Urinary bladder (tissue), 3 donors: ENCODE measurements at regions not wholly inside any gene's neighbourhood (a gene's known extent, or its start where the extent isn't known, plus 50 kb on each side); places are given as distances from the start of the nearest gene placed in this dataset.

Experiments
- DNase-seq: peaks from one replicate; pipeline ENCODE4 v3.0.0-alpha.2; 2015; ENCODE audit errors: extremely low spot score
- H3K27ac ChIP-seq: one replicate; pipeline ENCODE4 v1.5.1; 2013; ENCODE audit warnings: low read depth, mild to moderate bottlenecking, moderate library complexity
- H3K36me3 ChIP-seq: one replicate; pipeline ENCODE4 v1.6.1; 2013; ENCODE audit warnings: mild to moderate bottlenecking, moderate library complexity; ENCODE audit not compliant: insufficient read depth
- H3K4me1 ChIP-seq: one replicate; pipeline ENCODE4 v1.6.1; 2013; ENCODE audit warnings: mild to moderate bottlenecking, moderate library complexity; ENCODE audit not compliant: insufficient read depth
- H3K4me3 ChIP-seq: one replicate; pipeline ENCODE4 v1.5.1; 2013; ENCODE audit warnings: low read depth, low read length
- WGBS: extraction: QIAGEN DNeasy Blood & Tissue Kit; methylation state at CpG from one replicate; pipeline ENCODE4 v1.1.7; 2013; 5-methylcytosine and 5-hydroxymethylcytosine counted together
- donor health status: healthy with polysubstance abuse.
- donor health status: healthy.

GRCh38 chr3:3288255-3288654 lies 108.8 kb upstream of the CRBN start:
- no peak for DNase-seq
- H3K4me3 ChIP-seq: no peak overlapping the region
- H3K27ac ChIP-seq: no peak overlapping the region
- H3K36me3 ChIP-seq: no peaks in the 10 kb centered on the region
- no peaks in the 10 kb centered on the region for H3K4me1 ChIP-seq

- no peak for DNase-seq
- H3K4me1 ChIP-seq: no peaks in the 10 kb centered on the region
- 42% methylated on average over 2 of the region's 2 CpGs for WGBS
- no peak overlapping the region for H3K27ac ChIP-seq
- no peak overlapping the region for H3K4me3 ChIP-seq
- no peaks in the 10 kb centered on the region for H3K36me3 ChIP-seq
These were observed 106.5 kb upstream of the CRBN start for GRCh38 chr3:3286014-3286413.

- DNase-seq: no peak
- H3K4me1 ChIP-seq: no peaks in the 10 kb centered on the region
- no peak overlapping the region for H3K4me3 ChIP-seq
- no peak overlapping the region for H3K27ac ChIP-seq
- no peaks in the 10 kb centered on the region for H3K36me3 ChIP-seq
- 63% methylated on average over 2 of the region's 2 CpGs for WGBS
These were observed 101.5 kb upstream of the CRBN start for GRCh38 chr3:3281024-3281423.

GRCh38 chr3:3280396-3280795 lies 100.9 kb upstream of the CRBN start:
- DNase-seq: no peak
- no peak overlapping the region for H3K4me3 ChIP-seq
- 58% methylated on average over 1 of the region's 1 CpG for WGBS
- no peak overlapping the region for H3K27ac ChIP-seq
- H3K36me3 ChIP-seq: no peaks in the 10 kb centered on the region
- H3K4me1 ChIP-seq: no peaks in the 10 kb centered on the region

GRCh38 chr3:3278073-3278472 lies 98.6 kb upstream of the CRBN start:
- DNase-seq: no peak
- no peak overlapping the region for H3K27ac ChIP-seq
- H3K4me1 ChIP-seq: no peaks in the 10 kb centered on the region
- 42% methylated on average over 1 of the region's 1 CpG for WGBS
- H3K36me3 ChIP-seq: no peaks in the 10 kb centered on the region
- H3K4me3 ChIP-seq: no peak overlapping the region

- Histone ChIP-seq H3K27ac (no peak overlapping the region), H3K4me1 (no peaks in the 10 kb centered on the region), H3K36me3 (no peaks in the 10 kb centered on the region), H3K4me3 (no peak overlapping the region)
- WGBS: 77% methylated on average over 2 of the region's 2 CpGs
- DNase-seq: no peak
These were observed 97.1 kb upstream of the CRBN start for GRCh38 chr3:3276630-3277029.

GRCh38 chr3:3264796-3265195 lies 85.3 kb upstream of the CRBN start:
- Histone ChIP-seq H3K4me3 (no peak overlapping the region), H3K27ac (no peak overlapping the region), H3K36me3 (peaks cover 3% of the 10 kb centered on the region), H3K4me1 (no peaks in the 10 kb centered on the region)
- DNase-seq: no peak
- 70% methylated on average over 3 of the region's 3 CpGs for WGBS

GRCh38 chr3:3260870-3261269 lies 81.4 kb upstream of the CRBN start:
- no peak for DNase-seq
- Histone ChIP-seq H3K4me3 (no peak overlapping the region), H3K4me1 (no peaks in the 10 kb centered on the region), H3K36me3 (peaks cover 3% of the 10 kb centered on the region), H3K27ac (no peak overlapping the region)

GRCh38 chr3:3259181-3259580 lies 79.7 kb upstream of the CRBN start:
- 78% methylated on average over 3 of the region's 3 CpGs for WGBS
- DNase-seq: no peak
- Histone ChIP-seq H3K27ac (no peak overlapping the region), H3K36me3 (peaks cover 3% of the 10 kb centered on the region), H3K4me1 (no peaks in the 10 kb centered on the region), H3K4me3 (no peak overlapping the region)

- H3K27ac ChIP-seq: no peak overlapping the region
- H3K4me3 ChIP-seq: no peak overlapping the region
- H3K4me1 ChIP-seq: no peaks in the 10 kb centered on the region
- DNase-seq: no peak
- H3K36me3 ChIP-seq: peaks cover 3% of the 10 kb centered on the region
- WGBS: 93% methylated on average over 3 of the region's 3 CpGs
These were observed 78.8 kb upstream of the CRBN start for GRCh38 chr3:3258281-3258680.

GRCh38 chr3:3241596-3241995 lies 62.1 kb upstream of the CRBN start:
- no peaks in the 10 kb centered on the region for H3K4me1 ChIP-seq
- WGBS: 31% methylated on average over 4 of the region's 4 CpGs
- DNase-seq: no peak
- H3K27ac ChIP-seq: no peak overlapping the region
- no peak overlapping the region for H3K4me3 ChIP-seq
- H3K36me3 ChIP-seq: no peaks in the 10 kb centered on the region

GRCh38 chr3:3240986-3241385 lies 61.5 kb upstream of the CRBN start:
- Histone ChIP-seq H3K4me3 (no peak overlapping the region), H3K27ac (no peak overlapping the region), H3K4me1 (no peaks in the 10 kb centered on the region), H3K36me3 (no peaks in the 10 kb centered on the region)
- DNase-seq: no peak
- 16% methylated on average over 3 of the region's 3 CpGs for WGBS

- H3K36me3 ChIP-seq: no peaks in the 10 kb centered on the region
- no peak overlapping the region for H3K27ac ChIP-seq
- no peak for DNase-seq
- WGBS: 81% methylated on average over 2 of the region's 2 CpGs
- no peak overlapping the region for H3K4me3 ChIP-seq
- H3K4me1 ChIP-seq: no peaks in the 10 kb centered on the region
These were observed 58.5 kb upstream of the CRBN start for GRCh38 chr3:3237979-3238378.

- no peak for DNase-seq
- no peaks in the 10 kb centered on the region for H3K4me1 ChIP-seq
- no peaks in the 10 kb centered on the region for H3K36me3 ChIP-seq
- no peak overlapping the region for H3K4me3 ChIP-seq
- H3K27ac ChIP-seq: no peak overlapping the region
These were observed 52.8 kb upstream of the CRBN start for GRCh38 chr3:3232251-3232650.
